WTC11 (cell line): ENCODE measurements at regions not wholly inside any gene's neighbourhood (a gene's known extent, or its start where the extent isn't known, plus 50 kb on each side); places are given as distances from the start of the nearest gene placed in this dataset.

Experiments
- ATF2 ChIP-seq: sonication (generic); formaldehyde crosslinking; IDR thresholded peaks from 2 replicates; pipeline ENCODE4 v1.8.1; 2022; ENCODE audit warnings: low read depth, missing genetic modification reagents, borderline replicate concordance
- ATF3 ChIP-seq: sonication (generic); formaldehyde crosslinking; conservative IDR thresholded peaks from 2 replicates; pipeline ENCODE4 v1.8.1; 2022; ENCODE audit warnings: mild to moderate bottlenecking, missing genetic modification reagents
- CTCF ChIP-seq: fragments of 200-600 bp; IDR thresholded peaks from 2 replicates; pipeline ENCODE4 v1.8.0; 2022; ENCODE audit warnings: antibody characterized with exemption
- PRDM15 ChIP-seq: sonication (generic); formaldehyde crosslinking; IDR thresholded peaks from 2 replicates; pipeline ENCODE4 v1.8.0; 2022; ENCODE audit warnings: missing genetic modification reagents
- SP1 ChIP-seq: sonication (generic); formaldehyde crosslinking; conservative IDR thresholded peaks from 2 replicates; pipeline ENCODE4 v1.8.1; 2022; ENCODE audit warnings: missing genetic modification reagents
- ZNF416 ChIP-seq: fragments of 250-450 bp; sonication (Bioruptor Pico); IDR thresholded peaks from 2 replicates; pipeline ENCODE4 v1.9.0; 2021; ENCODE audit warnings: mild to moderate bottlenecking, inconsistent platforms

- TF ChIP-seq CTCF, result no peak
- TF ChIP-seq ATF2 (CRISPR knock-in tag), result no peak
- no peak for TF ChIP-seq SP1 (CRISPR knock-in tag)
- TF ChIP-seq ZNF416 (CRISPR knock-in tag), result no peak
- TF ChIP-seq ATF3 (CRISPR knock-in tag), result no peak
- no peak for TF ChIP-seq PRDM15 (CRISPR knock-in tag)
These were observed 76.6 kb downstream of the CHRD start for GRCh38 chr3:184456476-184456875.
